ENCODE measurements at regions not wholly inside any gene's neighbourhood (a gene's known extent, or its start where the extent isn't known, plus 50 kb on each side); places are given as distances from the start of the nearest gene placed in this dataset.

DNA sequence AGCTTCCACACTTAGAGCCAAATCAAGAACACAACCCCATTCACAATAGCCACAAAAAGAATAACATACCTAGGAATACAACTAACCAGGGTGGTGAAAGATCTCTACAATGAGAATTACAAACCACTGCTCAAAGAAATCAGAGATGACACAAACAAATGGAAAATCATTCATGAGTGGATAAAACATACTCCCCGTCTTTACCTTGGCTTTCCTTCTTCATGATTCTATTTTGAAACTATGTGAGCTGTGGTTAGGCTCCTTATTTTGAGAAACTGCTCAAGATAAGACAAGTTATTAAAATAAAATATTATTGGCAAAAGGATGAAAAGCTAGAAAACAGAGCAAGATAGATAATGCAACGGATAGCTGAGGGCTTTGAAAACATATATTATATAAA is 598.1 kb upstream of the FAT1 start:
- TF ChIP-seq Cebpa-rat (IDR thresholded peaks at IDR 0.05) = no peak
- Histone ChIP-seq H3K9me3 (replicated peaks in 1 of 11) (peaks cover 0 to 15% (median 0%) of the 10 kb centered on the region in 11 experiments; a peak in 6 of 22 replicates), H3K36me3 (no peaks in the 10 kb centered on the region), H3K4me3 (no peak overlapping the region), H3K27ac (no peak overlapping the region), H3K9ac (no peak overlapping the region), H3K27me3 (no peaks in the 10 kb centered on the region), H3K4me1 (0 out of 20 replicates have a peak, but pooled peaks cover 0 to 5% (median 0%) of the 10 kb centered on the region in 10 experiments), H3K4me2 (no peak overlapping the region), H4K20me1 (no peaks in the 10 kb centered on the region)

DNA sequence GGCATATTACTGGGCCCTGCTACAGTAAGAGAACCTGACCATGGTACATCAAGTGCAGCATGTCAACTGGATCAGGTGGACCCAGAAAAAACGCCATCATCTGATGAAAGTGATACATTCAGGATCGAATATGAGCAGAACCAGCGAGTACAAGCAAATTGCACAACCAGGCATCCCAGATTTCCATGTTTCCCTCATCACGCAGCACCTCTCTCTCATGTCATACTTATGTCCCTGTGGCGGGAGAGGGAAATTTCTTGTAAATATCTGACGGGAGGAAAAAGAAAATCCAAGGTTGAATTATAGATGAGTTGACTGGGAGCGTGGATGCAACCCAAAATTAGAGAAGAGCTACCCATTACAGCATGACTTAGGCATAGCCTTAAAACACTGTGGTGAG is 608.5 kb upstream of the FAT1 start:
- H3K4me1 ChIP-seq = no peaks in the 10 kb centered on the region
- H3K9ac ChIP-seq = no peak overlapping the region
- H3K27me3 ChIP-seq = no peaks in the 10 kb centered on the region
- H3K4me3 ChIP-seq = no peak overlapping the region
- H3K27ac ChIP-seq = no peak overlapping the region
- no peak for TF ChIP-seq Cebpa-rat (IDR thresholded peaks at IDR 0.05)
- H3K36me3 ChIP-seq = no peaks in the 10 kb centered on the region
- H3K4me2 ChIP-seq = no peak overlapping the region
- peaks cover 0 to 4% (median 0%) of the 10 kb centered on the region in 11 experiments; a peak in 1 of 22 replicates for H4K20me1 ChIP-seq
- H3K9me3 ChIP-seq (replicated peaks in 1 of 11) = no peaks in the 10 kb centered on the region; a peak in 1 of 22 replicates

GRCh38 chr4:187333151-187333550 is 609.5 kb upstream of the FAT1 start:
- no peaks in the 10 kb centered on the region for H3K27me3 ChIP-seq
- H3K4me3 ChIP-seq = no peak overlapping the region
- TF ChIP-seq Cebpa-rat (IDR thresholded peaks at IDR 0.05) = no peak
- no peak overlapping the region for H3K27ac ChIP-seq
- no peak overlapping the region for H3K4me2 ChIP-seq
- H3K36me3 ChIP-seq = no peaks in the 10 kb centered on the region
- H3K4me1 ChIP-seq = no peaks in the 10 kb centered on the region
- no peak overlapping the region for H3K9ac ChIP-seq
- no peaks in the 10 kb centered on the region; a peak in 1 of 22 replicates for H3K9me3 ChIP-seq (replicated peaks in 1 of 11)
- peaks cover 0 to 4% (median 0%) of the 10 kb centered on the region in 11 experiments; a peak in 1 of 22 replicates for H4K20me1 ChIP-seq

DNA sequence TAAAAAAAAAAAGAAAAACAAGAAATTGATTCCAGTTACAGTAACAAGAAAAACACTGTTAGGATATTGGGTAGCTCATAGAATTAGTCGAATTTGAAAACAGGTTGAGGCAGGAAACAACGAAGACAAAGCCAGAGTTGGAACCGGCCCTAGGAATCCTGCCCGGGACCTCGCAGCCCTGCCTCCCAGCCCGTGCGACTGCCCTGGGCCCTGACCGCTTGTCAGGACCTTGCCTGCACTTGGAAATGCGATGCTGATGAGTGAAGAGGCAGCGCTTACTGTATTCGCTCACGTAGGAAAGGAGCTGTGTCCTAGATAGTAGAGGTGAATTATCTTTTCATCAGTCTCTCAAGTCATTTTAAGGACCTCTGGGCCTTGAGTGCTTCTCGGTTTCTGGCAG is 611.7 kb upstream of the FAT1 start:
- H3K9me3 ChIP-seq (replicated peaks in 1 of 11) = peaks cover 0 to 3% (median 0%) of the 10 kb centered on the region in 11 experiments; a peak in 3 of 22 replicates
- H3K27me3 ChIP-seq = no peaks in the 10 kb centered on the region
- H3K27ac ChIP-seq = no peak overlapping the region
- no peaks in the 10 kb centered on the region for H3K4me1 ChIP-seq
- no peak overlapping the region for H3K4me3 ChIP-seq
- TF ChIP-seq Cebpa-rat (IDR thresholded peaks at IDR 0.05) = no peak
- H3K36me3 ChIP-seq = no peaks in the 10 kb centered on the region
- no peaks in the 10 kb centered on the region for H4K20me1 ChIP-seq
- no peak overlapping the region for H3K9ac ChIP-seq
- H3K4me2 ChIP-seq = no peak overlapping the region

DNA sequence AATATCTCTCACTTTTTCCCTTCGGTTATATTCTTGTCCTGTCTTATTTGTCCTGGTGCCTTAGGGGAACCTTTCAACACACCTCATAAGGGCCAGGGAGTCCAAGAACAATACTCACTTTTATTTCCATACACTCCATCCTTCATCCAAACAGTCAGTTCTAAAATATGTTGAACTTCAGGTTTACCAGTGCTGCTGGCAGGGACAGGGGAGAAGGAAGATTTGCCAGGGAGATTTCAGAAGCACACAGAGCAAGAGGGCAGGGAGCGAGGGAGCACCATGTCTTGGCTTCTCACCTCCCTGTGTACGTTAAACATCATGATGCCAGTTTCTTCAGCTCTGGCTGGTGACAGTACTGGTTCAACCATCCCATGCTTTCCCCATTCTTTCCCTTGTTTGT is 631.1 kb upstream of the FAT1 start:
- Histone ChIP-seq H3K4me3 (no peak overlapping the region), H3K27ac (no peak overlapping the region), H3K4me1 (no peaks in the 10 kb centered on the region), H3K27me3 (no peaks in the 10 kb centered on the region), H3K9me3 (replicated peaks in 1 of 11) (no peaks in the 10 kb centered on the region), H4K20me1 (no peaks in the 10 kb centered on the region), H3K9ac (no peak overlapping the region), H3K4me2 (no peak overlapping the region), H3K36me3 (no peaks in the 10 kb centered on the region)
- TF ChIP-seq Cebpa-rat (IDR thresholded peaks at IDR 0.05) = no peak

DNA sequence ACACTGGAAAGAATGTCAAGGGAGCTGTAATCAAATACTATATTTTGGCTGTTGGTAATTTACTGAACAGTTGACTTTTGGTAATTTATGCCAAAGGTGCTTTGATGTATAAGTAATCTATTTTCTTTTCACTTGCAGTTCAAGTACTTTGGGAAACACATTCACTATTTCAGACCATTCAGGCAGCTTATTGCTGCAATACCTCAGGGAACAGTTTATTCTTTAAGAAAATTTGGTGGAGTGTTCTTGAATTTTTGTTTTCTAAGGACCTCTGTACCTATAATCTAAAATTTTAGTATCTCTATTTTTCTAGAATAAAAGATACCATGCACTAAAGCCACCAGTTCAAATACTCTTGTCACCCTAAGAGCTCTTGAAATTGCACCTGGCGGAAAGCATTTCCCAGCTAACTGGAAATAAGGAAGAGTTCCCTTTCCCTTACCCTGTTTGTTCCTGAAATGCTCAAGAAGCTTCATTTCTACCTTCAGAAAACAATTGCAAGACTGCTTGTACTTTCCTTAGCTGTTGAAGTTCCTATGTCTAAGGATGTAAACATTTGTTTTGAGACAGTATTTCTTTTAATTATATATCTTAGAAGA is 633.5 kb upstream of the FAT1 start:
- Histone ChIP-seq H3K9ac (no peak overlapping the region), H4K20me1 (no peaks in the 10 kb centered on the region), H3K36me3 (no peaks in the 10 kb centered on the region), H3K4me3 (no peak overlapping the region), H3K4me1 (no peaks in the 10 kb centered on the region), H3K4me2 (no peak overlapping the region), H3K27ac (no peak overlapping the region), H3K27me3 (no peaks in the 10 kb centered on the region), H3K9me3 (replicated peaks in 1 of 11) (no peaks in the 10 kb centered on the region)
- no peak for TF ChIP-seq Cebpa-rat (IDR thresholded peaks at IDR 0.05)

GRCh38 chr4:187357821-187358220 is 634.2 kb upstream of the FAT1 start:
- no peak for TF ChIP-seq Cebpa-rat (IDR thresholded peaks at IDR 0.05)
- Histone ChIP-seq H3K27ac (no peak overlapping the region), H3K4me2 (no peak overlapping the region), H3K4me3 (no peak overlapping the region), H3K4me1 (no peaks in the 10 kb centered on the region), H4K20me1 (no peaks in the 10 kb centered on the region), H3K27me3 (no peaks in the 10 kb centered on the region), H3K9me3 (replicated peaks in 1 of 11) (no peaks in the 10 kb centered on the region), H3K36me3 (no peaks in the 10 kb centered on the region), H3K9ac (no peak overlapping the region)

DNA sequence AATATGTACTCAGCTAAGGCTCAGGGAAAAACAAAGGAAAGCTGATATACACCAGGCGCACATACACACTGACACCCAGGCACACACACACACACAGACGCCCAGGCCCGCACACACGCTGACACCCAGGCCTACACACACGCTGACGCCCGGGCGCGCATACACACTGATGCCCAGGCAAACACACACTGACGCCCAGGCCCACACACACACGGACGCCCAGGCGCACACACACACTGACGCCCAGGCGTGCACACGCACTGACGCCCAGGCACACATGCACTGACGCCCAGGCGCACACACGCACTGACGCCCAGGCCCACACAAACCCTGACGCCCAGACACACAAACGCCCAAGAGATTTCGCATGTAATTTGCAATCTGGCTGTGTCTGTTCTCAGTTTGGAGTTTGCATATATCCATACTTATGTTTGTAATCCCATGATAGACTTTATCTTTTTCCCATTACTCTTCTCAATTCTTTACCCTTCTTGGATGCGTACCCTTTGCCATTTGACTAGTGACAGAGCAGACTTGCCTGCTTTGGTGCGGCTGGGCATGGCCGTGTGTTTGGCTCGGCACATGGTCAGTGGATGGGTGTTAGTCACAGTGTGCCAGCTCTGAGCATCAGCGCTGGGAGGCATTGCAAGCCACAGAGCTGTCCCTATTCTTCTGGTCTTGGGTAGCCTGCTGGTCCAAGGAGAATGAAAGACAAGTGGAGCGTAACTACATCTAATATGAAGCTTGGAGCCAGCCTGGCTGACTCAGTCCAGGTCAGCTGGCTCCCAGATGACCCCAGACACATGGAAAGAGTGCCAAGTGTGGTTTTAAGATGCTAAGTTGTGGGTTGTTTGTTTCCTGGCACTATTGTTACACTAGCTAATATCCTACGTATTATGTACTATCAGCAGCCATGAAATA is 632.4 kb upstream of the ZFP42 start:
- no peaks in the 10 kb centered on the region for H3K4me1 ChIP-seq
- no peaks in the 10 kb centered on the region for H4K20me1 ChIP-seq
- H3K9ac ChIP-seq = no peak overlapping the region
- no peaks in the 10 kb centered on the region for H3K9me3 ChIP-seq (replicated peaks in 1 of 11)
- H3K36me3 ChIP-seq = no peaks in the 10 kb centered on the region
- no peak overlapping the region for H3K27ac ChIP-seq
- H3K27me3 ChIP-seq = no peaks in the 10 kb centered on the region
- H3K4me2 ChIP-seq = no peak overlapping the region
- TF ChIP-seq Cebpa-rat (IDR thresholded peaks at IDR 0.05) = no peak
- H3K4me3 ChIP-seq = no peak overlapping the region

DNA sequence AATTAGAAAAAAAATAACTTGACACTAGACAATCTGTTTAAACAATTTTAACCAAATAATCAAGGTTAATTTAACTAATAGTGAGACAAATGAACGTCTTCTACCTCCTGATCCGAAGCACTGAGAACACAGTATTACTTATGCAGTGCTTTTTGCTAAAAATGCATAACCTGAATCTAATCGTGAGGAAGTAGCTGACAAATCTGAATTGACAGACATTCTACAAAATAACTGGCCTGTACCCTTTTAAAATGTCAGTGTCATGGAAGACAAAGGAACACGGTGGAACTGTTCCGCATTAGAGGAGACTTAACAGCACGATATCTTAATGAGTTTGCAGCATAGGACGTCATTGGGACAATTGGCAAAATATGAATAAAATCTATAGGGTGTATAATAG is 631.2 kb upstream of the ZFP42 start:
- Histone ChIP-seq H3K9ac (no peak overlapping the region), H3K4me1 (no peaks in the 10 kb centered on the region), H3K27me3 (no peaks in the 10 kb centered on the region), H3K27ac (no peak overlapping the region), H3K4me3 (no peak overlapping the region), H3K9me3 (replicated peaks in 1 of 11) (no peaks in the 10 kb centered on the region), H4K20me1 (no peaks in the 10 kb centered on the region), H3K36me3 (no peaks in the 10 kb centered on the region), H3K4me2 (no peak overlapping the region)
- TF ChIP-seq Cebpa-rat (IDR thresholded peaks at IDR 0.05) = no peak

DNA sequence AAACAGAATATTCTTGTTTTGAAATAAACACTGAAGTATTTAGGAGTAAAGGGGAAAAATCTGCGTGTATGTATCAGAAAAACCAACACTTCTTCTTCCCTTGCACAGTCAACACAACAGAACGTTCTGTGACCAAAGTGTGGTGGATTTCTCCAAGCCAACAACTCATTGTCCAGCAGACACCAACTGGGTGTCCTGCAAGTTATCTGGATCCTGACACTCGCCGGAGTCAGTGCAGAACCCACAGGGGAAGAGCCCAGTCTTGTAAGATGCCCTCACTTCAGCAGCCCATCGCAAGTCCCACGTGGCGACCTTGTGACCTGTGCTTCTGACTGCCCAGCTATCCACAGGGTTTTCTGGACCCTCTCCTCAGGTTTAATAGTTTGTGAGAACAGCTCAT is 630.7 kb upstream of the ZFP42 start:
- Histone ChIP-seq H3K36me3 (no peaks in the 10 kb centered on the region), H3K27ac (no peak overlapping the region), H3K27me3 (no peaks in the 10 kb centered on the region), H3K4me3 (no peak overlapping the region), H3K9ac (no peak overlapping the region), H3K4me2 (no peak overlapping the region), H4K20me1 (no peaks in the 10 kb centered on the region), H3K9me3 (replicated peaks in 1 of 11) (no peaks in the 10 kb centered on the region), H3K4me1 (no peaks in the 10 kb centered on the region)
- TF ChIP-seq Cebpa-rat (IDR thresholded peaks at IDR 0.05) = no peak

Data from BLaER1 treated with 17β-estradiol and CSF1 and Interleukin-3, amounts not matched to agents 10 nM and 100 nM (cell line).